NCI-H1417 (cell line): ENCODE measurements at regions not wholly inside any gene's neighbourhood (a gene's known extent, or its start where the extent isn't known, plus 50 kb on each side); places are given as distances from the start of the nearest gene placed in this dataset.

ENCODE experiments used
- DNase-seq, 3 experiments: peaks; one replicate each; lab custom pipeline; 2025; lab: John Stamatoyannopoulos, UW

GRCh38 chr5:92418341-92418740 lies 1035.2 kb upstream of the ARRDC3 start:
- DNase-seq, result no peak

- DNase-seq, result no peak
These were observed 1026.0 kb upstream of the ARRDC3 start for GRCh38 chr5:92409134-92409533.

DNA sequence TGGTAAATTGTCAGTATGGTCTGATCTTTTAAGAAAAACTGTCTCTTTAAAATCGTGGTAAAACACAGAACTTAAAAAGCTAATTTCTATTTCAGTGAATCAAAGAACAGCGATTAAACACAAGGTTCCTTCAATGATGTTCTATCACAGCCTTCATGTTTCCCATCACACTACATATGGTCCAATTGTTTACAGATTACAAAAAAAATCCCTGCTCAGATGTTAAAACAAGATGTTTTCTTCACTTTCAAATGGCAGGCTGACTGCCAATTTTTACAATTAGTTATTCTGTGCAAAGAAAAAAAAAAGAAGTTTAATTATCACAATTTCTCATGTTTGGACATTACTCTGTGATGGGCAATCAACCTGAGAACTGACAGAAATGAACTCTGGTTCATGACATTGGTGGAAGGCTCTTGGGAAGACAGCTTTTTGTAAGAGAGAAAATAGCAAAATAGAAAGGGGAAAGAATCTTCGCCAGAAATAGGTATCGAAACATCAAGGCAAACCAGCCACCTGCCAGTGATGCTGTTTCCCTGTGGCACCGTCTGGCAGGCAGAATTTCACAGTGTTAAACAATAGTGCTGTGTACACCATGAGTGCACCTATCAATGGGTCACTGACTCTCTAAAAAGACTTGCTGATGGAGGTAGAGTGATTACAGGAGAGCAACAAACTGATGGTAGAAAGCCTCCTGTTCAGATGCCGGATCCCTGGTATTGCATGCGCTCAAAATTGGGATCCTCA lies 1020.0 kb upstream of the ARRDC3 start:
- DNase-seq, result peak in 2 of 3 experiments; percentile 24 to 82

- DNase-seq, result no peak
These were observed 1018.9 kb upstream of the ARRDC3 start for GRCh38 chr5:92402045-92402444.

DNA sequence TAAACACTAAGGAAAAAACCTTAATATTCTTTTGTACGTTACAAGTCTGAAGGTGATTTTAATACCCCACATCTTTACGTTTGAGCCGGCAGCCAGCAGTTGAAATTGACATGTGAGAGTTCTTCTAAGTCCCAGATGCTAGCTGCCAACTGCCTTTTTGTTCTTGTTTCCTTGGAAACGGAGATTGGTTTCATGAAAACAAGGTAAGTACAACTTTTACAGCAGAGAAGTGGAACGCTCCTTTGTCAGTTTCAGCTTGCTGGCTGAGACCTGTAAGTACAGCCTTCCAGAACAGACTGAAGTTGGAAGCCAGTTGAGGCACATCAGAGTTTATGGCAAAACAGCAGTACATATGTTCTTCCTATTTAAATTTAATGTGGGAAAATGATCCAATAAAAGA lies 1018.4 kb upstream of the ARRDC3 start:
- DNase-seq, result peak in 2 of 3 experiments; percentile 16 to 61

GRCh38 chr5:92394936-92395335 lies 1011.8 kb upstream of the ARRDC3 start:
- no peak for DNase-seq

- no peak for DNase-seq
These were observed 1007.5 kb upstream of the ARRDC3 start for GRCh38 chr5:92390657-92391056.

DNA sequence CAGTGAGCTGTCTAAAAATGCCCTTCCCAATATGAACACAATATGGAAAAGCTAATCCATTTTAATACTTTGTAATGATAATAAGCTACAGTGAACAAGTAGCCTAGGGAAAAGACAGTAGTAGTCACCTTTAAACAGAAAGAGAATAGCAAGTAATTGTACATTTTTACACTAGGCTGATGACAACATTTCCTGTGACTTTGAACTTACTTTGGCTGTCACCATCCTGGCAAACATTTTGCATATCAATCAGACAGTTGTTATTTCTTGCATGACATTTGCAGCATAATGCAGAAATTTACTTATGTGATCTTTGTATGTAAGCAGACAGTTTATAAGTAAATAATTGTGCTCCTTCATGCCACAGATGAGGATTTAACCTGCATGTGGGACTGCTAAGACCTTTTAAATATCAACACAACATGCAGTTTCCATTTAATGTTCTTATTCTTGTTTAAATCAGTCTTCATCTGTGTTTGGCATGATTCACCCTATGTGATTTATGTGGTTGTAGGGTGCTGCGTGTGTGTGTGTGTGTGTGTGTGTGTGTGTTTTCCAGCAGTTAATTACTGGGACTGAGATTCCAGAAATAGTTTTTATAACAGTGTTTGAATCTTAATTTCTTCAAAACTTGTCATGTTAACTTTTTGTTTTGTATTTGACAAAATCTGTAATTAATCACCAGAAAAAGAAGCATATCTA lies 997.1 kb upstream of the ARRDC3 start:
- no peak for DNase-seq

GRCh38 chr5:92378966-92379611 lies 996.0 kb upstream of the ARRDC3 start:
- DNase-seq, result no peak

GRCh38 chr5:92374859-92375258 lies 991.7 kb upstream of the ARRDC3 start:
- DNase-seq, result no peak

GRCh38 chr5:92372766-92373165 lies 989.6 kb upstream of the ARRDC3 start:
- no peak for DNase-seq

DNA sequence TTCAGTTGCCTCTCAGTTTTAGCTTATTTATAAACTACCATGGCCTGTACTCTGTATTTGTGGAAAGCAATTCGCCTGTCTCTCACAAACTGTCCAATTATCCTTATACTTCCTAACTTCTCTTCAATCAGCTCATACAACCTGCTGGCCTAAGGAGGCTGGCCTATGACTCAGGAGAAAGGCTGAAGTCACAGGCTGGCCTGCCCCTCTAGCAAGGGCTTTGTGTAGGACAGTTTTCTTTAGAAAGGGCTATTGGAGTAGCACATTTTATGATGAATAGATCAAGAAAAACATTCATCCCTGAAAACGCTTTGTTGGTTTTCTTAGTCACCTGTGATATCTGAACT lies 988.7 kb upstream of the ARRDC3 start:
- DNase-seq, result no peak

GRCh38 chr5:92371171-92371888 lies 988.2 kb upstream of the ARRDC3 start:
- DNase-seq, result no peak

- no peak for DNase-seq
These were observed 986.9 kb upstream of the ARRDC3 start for GRCh38 chr5:92370032-92370431.

DNA sequence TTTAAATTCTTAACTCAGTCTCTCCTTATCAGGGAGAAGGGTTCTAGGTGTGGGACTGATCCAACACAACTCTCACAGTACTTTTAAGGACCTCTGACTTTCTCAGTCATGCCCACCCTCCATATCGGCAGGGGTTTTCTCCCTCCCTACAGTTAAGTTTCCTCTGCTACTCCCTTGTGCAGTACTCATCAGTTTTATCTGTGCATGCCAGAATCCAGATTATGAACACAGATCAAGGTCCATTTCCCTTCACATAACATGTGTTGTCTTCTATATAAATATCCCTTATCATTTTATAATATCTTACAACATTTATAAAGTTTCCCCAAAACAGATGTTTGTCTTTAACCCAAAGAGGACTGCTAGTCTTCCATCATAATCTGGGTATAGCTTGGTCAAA lies 986.5 kb upstream of the ARRDC3 start:
- no peak for DNase-seq

- no peak for DNase-seq
These were observed 982.0 kb upstream of the ARRDC3 start for GRCh38 chr5:92364986-92365550.

- DNase-seq, result no peak
These were observed 970.3 kb upstream of the ARRDC3 start for GRCh38 chr5:92353107-92354030.

- no peak for DNase-seq
These were observed 954.7 kb upstream of the ARRDC3 start for GRCh38 chr5:92337772-92338234.

- DNase-seq, result no peak
These were observed 948.9 kb upstream of the ARRDC3 start for GRCh38 chr5:92332039-92332438.

- no peak for DNase-seq
These were observed 947.2 kb upstream of the ARRDC3 start for GRCh38 chr5:92330365-92330764.

GRCh38 chr5:92329759-92330158 lies 946.6 kb upstream of the ARRDC3 start:
- DNase-seq, result no peak
